OCI-LY3 (cell line): ENCODE measurements at regions not wholly inside any gene's neighbourhood (a gene's known extent, or its start where the extent isn't known, plus 50 kb on each side); places are given as distances from the start of the nearest gene placed in this dataset.

Source experiments
- EZH2phosphoT487 ChIP-seq: fragments of 200-600 bp; shearing (Covaris generic); IDR thresholded peaks from 2 replicates; pipeline ENCODE4 v1.6.1; 2018; ENCODE audit warnings: antibody characterized with exemption, mixed run types, low read depth
- TF ChIP-seq, protein P1 (sequence below): fragments of 200-600, 300-600 bp; sonication (generic); IDR thresholded peaks from 2 replicates; pipeline ENCODE4 v1.5.1; 2014; ENCODE audit warnings: antibody characterized with exemption, low read length, low read depth

DNA sequence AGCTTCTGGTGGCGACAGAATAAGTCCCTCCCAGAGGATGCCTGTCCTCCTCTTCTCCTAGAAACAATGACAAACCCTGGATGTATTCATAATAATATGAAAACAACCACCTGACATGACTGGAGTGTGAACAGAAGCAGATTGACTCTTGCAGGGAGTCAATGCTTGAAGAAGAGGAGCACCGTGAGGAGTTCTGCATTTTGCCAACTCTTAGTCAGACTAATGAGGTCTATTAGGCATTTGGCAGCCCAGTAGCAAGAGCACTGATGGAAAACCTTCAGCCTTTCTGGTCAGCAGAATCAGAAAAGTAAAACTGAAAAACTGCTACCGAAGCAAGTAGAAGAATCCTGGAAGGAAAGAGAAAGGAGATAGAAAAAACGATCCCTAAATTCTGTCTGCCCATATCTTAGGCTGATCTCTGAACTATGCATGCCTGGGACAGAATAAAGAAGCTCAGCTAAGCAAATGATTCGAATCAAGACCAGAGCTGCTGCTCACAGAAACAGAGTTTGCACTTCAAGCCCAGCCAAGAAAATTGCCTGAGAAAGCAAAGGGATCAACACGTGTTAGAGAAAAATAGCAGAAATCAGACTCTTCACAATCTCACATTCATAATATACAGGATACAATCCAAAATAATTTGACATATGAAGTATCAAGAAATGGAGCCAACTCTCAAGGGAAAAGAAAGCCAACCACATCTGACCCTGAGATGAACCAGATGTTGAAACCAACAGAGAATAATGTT is 69.5 kb upstream of the OSMR start:
- TF ChIP-seq, protein P1, sequence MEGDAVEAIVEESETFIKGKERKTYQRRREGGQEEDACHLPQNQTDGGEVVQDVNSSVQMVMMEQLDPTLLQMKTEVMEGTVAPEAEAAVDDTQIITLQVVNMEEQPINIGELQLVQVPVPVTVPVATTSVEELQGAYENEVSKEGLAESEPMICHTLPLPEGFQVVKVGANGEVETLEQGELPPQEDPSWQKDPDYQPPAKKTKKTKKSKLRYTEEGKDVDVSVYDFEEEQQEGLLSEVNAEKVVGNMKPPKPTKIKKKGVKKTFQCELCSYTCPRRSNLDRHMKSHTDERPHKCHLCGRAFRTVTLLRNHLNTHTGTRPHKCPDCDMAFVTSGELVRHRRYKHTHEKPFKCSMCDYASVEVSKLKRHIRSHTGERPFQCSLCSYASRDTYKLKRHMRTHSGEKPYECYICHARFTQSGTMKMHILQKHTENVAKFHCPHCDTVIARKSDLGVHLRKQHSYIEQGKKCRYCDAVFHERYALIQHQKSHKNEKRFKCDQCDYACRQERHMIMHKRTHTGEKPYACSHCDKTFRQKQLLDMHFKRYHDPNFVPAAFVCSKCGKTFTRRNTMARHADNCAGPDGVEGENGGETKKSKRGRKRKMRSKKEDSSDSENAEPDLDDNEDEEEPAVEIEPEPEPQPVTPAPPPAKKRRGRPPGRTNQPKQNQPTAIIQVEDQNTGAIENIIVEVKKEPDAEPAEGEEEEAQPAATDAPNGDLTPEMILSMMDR: no peak
- TF ChIP-seq EZH2phosphoT487: no peak
